ENCODE measurements at regions not wholly inside any gene's neighbourhood (a gene's known extent, or its start where the extent isn't known, plus 50 kb on each side); places are given as distances from the start of the nearest gene placed in this dataset.

DNA sequence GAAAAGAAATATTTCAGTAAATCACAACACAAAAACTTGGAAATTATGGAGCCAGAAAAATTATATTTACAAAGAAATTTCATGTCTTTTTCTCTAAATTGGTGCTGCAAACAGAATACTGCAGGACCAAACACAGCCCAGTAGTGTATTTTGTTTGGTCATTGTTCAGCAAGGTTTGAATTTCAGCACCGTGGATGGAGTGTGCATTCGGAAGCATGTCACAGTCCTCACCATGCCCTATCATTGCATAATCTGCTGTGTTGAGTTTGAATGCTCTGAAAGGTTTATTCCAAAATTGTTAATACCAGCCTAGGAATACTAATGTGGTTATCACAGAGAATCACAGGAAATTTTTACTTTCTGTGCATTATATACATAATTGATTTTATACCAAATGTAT is 296.7 kb downstream of the METTL4 start (continued):
- TF ChIP-seq, protein P1, sequence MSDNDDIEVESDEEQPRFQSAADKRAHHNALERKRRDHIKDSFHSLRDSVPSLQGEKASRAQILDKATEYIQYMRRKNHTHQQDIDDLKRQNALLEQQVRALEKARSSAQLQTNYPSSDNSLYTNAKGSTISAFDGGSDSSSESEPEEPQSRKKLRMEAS (IDR thresholded peaks at IDR 0.05) = no peak
- TF ChIP-seq TAF1 (conservative IDR thresholded peaks at IDR 0.05) = no peak
- no peak for TF ChIP-seq FOXA2 (IDR thresholded peaks at IDR 0.05)
- TF ChIP-seq, protein P2, sequence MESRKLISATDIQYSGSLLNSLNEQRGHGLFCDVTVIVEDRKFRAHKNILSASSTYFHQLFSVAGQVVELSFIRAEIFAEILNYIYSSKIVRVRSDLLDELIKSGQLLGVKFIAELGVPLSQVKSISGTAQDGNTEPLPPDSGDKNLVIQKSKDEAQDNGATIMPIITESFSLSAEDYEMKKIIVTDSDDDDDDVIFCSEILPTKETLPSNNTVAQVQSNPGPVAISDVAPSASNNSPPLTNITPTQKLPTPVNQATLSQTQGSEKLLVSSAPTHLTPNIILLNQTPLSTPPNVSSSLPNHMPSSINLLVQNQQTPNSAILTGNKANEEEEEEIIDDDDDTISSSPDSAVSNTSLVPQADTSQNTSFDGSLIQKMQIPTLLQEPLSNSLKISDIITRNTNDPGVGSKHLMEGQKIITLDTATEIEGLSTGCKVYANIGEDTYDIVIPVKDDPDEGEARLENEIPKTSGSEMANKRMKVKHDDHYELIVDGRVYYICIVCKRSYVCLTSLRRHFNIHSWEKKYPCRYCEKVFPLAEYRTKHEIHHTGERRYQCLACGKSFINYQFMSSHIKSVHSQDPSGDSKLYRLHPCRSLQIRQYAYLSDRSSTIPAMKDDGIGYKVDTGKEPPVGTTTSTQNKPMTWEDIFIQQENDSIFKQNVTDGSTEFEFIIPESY (IDR thresholded peaks at IDR 0.05) = no peak
- TF ChIP-seq YY1 (IDR thresholded peaks at IDR 0.05) = no peak
- no peak for TF ChIP-seq HNF4A (conservative IDR thresholded peaks at IDR 0.05)
- TF ChIP-seq, protein P3, sequence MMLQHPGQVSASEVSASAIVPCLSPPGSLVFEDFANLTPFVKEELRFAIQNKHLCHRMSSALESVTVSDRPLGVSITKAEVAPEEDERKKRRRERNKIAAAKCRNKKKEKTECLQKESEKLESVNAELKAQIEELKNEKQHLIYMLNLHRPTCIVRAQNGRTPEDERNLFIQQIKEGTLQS (IDR thresholded peaks at IDR 0.05) = no peak
- TF ChIP-seq RXRA (IDR thresholded peaks at IDR 0.05) = no peak
- TF ChIP-seq JUND (IDR thresholded peaks at IDR 0.05) = no peak

DNA sequence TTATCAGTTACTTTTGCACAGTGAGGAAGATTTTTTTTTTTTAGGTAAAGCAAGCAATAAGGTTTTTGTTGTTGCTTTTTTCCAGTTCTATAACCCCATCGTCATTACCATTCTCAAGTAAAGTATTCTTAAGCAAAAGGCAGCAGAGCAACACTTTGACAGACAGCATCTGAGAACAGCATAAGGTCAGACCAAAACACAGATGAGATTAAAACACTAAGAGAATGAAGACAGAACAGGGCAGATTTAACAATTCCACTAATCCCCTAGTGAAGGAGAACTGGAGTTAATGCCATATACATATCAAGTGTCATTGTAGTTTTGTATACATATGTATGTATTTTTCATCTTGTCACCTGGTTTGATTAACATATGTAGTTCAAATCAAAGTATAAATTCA is 290.2 kb downstream of the METTL4 start:
- TF ChIP-seq FOXA2 (IDR thresholded peaks at IDR 0.05) (no peak), YY1 (IDR thresholded peaks at IDR 0.05) (no peak), NR2F2 (IDR thresholded peaks at IDR 0.05) (no peak), SP1 (IDR thresholded peaks at IDR 0.05) (no peak), FOXA1 (IDR thresholded peaks at IDR 0.05) (no peak), GABPA (IDR thresholded peaks at IDR 0.05 in 1 of 2, conservative IDR thresholded peaks at IDR 0.05 in 1 of 2) (no peak), TAF1 (conservative IDR thresholded peaks at IDR 0.05) (no peak), RXRA (IDR thresholded peaks at IDR 0.05) (no peak), HNF4A (conservative IDR thresholded peaks at IDR 0.05) (no peak), HNF4G (IDR thresholded peaks at IDR 0.05) (no peak), JUND (IDR thresholded peaks at IDR 0.05) (no peak), RAD21 (IDR thresholded peaks at IDR 0.05) (no peak), EGR1 (IDR thresholded peaks at IDR 0.05; ENCODE audit: low read depth in 2 of 2) (no peak)
- TF ChIP-seq, protein P4, sequence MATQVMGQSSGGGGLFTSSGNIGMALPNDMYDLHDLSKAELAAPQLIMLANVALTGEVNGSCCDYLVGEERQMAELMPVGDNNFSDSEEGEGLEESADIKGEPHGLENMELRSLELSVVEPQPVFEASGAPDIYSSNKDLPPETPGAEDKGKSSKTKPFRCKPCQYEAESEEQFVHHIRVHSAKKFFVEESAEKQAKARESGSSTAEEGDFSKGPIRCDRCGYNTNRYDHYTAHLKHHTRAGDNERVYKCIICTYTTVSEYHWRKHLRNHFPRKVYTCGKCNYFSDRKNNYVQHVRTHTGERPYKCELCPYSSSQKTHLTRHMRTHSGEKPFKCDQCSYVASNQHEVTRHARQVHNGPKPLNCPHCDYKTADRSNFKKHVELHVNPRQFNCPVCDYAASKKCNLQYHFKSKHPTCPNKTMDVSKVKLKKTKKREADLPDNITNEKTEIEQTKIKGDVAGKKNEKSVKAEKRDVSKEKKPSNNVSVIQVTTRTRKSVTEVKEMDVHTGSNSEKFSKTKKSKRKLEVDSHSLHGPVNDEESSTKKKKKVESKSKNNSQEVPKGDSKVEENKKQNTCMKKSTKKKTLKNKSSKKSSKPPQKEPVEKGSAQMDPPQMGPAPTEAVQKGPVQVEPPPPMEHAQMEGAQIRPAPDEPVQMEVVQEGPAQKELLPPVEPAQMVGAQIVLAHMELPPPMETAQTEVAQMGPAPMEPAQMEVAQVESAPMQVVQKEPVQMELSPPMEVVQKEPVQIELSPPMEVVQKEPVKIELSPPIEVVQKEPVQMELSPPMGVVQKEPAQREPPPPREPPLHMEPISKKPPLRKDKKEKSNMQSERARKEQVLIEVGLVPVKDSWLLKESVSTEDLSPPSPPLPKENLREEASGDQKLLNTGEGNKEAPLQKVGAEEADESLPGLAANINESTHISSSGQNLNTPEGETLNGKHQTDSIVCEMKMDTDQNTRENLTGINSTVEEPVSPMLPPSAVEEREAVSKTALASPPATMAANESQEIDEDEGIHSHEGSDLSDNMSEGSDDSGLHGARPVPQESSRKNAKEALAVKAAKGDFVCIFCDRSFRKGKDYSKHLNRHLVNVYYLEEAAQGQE (IDR thresholded peaks at IDR 0.05) = no peak
- TF ChIP-seq, protein P2 (IDR thresholded peaks at IDR 0.05) = no peak
- TF ChIP-seq, protein P1 (IDR thresholded peaks at IDR 0.05) = no peak
- TF ChIP-seq, protein P3 (IDR thresholded peaks at IDR 0.05) = no peak
- TF ChIP-seq, protein P5, sequence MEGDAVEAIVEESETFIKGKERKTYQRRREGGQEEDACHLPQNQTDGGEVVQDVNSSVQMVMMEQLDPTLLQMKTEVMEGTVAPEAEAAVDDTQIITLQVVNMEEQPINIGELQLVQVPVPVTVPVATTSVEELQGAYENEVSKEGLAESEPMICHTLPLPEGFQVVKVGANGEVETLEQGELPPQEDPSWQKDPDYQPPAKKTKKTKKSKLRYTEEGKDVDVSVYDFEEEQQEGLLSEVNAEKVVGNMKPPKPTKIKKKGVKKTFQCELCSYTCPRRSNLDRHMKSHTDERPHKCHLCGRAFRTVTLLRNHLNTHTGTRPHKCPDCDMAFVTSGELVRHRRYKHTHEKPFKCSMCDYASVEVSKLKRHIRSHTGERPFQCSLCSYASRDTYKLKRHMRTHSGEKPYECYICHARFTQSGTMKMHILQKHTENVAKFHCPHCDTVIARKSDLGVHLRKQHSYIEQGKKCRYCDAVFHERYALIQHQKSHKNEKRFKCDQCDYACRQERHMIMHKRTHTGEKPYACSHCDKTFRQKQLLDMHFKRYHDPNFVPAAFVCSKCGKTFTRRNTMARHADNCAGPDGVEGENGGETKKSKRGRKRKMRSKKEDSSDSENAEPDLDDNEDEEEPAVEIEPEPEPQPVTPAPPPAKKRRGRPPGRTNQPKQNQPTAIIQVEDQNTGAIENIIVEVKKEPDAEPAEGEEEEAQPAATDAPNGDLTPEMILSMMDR (IDR thresholded peaks at IDR 0.05; ENCODE audit: low read depth, low read length, missing input control) = no peak
- WGBS = 49% methylated on average over 1 of the region's 1 CpG

More for the DNA sequence above, 290.2 kb downstream of the METTL4 start:
- Histone ChIP-seq H3K27ac (ENCODE audit: low read depth in 1 of 2, low read length in 2 of 2) (peak overlapping the region in 1 of 2 donors; percentile 43), H3K4me3 (ENCODE audit: low read depth in 1 of 3, low read length in 3 of 3) (no peak overlapping the region), H3K9me3 (ENCODE audit: control insufficient read depth in 4 of 4, low read length in 3 of 4) (no peaks in the 10 kb centered on the region), H3K4me1 (ENCODE audit: control insufficient read depth in 4 of 4, insufficient read depth in 4 of 4, low read length in 3 of 4) (peaks cover 3 to 17% (median 12%) of the 10 kb centered on the region in 4 donors), H3K27me3 (ENCODE audit: control insufficient read depth in 4 of 4, insufficient read depth in 4 of 4, low read length in 3 of 4) (no peaks in the 10 kb centered on the region), H3K9ac (ENCODE audit: low read depth in 1 of 2, low read length in 2 of 2) (no peak overlapping the region), H3K36me3 (ENCODE audit: control insufficient read depth in 4 of 4, insufficient read depth in 3 of 4, low read depth in 1 of 4, low read length in 3 of 4) (no peaks in the 10 kb centered on the region)
- DNase-seq (ENCODE audit: low spot score) = no peak
